GM23338 (cell line): ENCODE measurements at regions not wholly inside any gene's neighbourhood (a gene's known extent, or its start where the extent isn't known, plus 50 kb on each side); places are given as distances from the start of the nearest gene placed in this dataset.

Source experiments
- CREB1 ChIP-seq: fragments of 250-450 bp; sonication (Bioruptor Pico); IDR thresholded peaks from 2 replicates; pipeline ENCODE4 v1.5.0; 2020; ENCODE audit warnings: low read depth, mild to moderate bottlenecking, moderate library complexity
- CTCF ChIP-seq, 2 experiments: fragments of 200-600 bp in 1 of 2; sonication (generic) in 1 of 2; conservative IDR thresholded peaks; 2 replicates each; pipeline versions ENCODE4 v1.5.1 to v1.6.1; 2016 to 2017; ENCODE audit warnings: antibody characterized with exemption in 2 of 2, low read depth in 2 of 2, mild to moderate bottlenecking in 2 of 2, moderate library complexity in 1 of 2
- ETS1 ChIP-seq: IDR thresholded peaks from 2 replicates; pipeline ENCODE4 v1.6.1; 2016; ENCODE audit warnings: antibody characterized with exemption
- EZH2 ChIP-seq: fragments of 200-600 bp; sonication (generic); IDR thresholded peaks from one replicate; pipeline ENCODE4 v1.8.0; 2017; ENCODE audit warnings: antibody characterized with exemption, mild to moderate bottlenecking, low read depth; ENCODE audit not compliant: unreplicated experiment
- EZH2phosphoT487 ChIP-seq: fragments of 200-600 bp; sonication (generic); IDR thresholded peaks from one replicate; pipeline ENCODE4 v1.8.1; 2018; ENCODE audit warnings: antibody characterized with exemption; ENCODE audit not compliant: unreplicated experiment
- JUNB ChIP-seq: IDR thresholded peaks from one replicate; pipeline ENCODE4 v1.6.1; 2016; ENCODE audit warnings: antibody characterized with exemption; ENCODE audit not compliant: unreplicated experiment
- POLR2AphosphoS5 ChIP-seq: IDR thresholded peaks from 2 replicates; pipeline ENCODE4 v1.6.1; 2016; ENCODE audit warnings: antibody characterized with exemption, low read depth
- REST ChIP-seq: IDR thresholded peaks from one replicate; pipeline ENCODE4 v1.6.1; 2018; ENCODE audit warnings: antibody characterized with exemption; ENCODE audit not compliant: unreplicated experiment
- ZNF114 ChIP-seq: fragments of 250-450 bp; sonication (Bioruptor Pico); IDR thresholded peaks from 2 replicates; pipeline ENCODE4 v1.5.0; 2020; ENCODE audit warnings: mild to moderate bottlenecking, moderate library complexity

- no peak for TF ChIP-seq CTCF (conservative IDR thresholded peaks at IDR 0.05; ENCODE audit: low read depth in 2 of 2)
- no peak for TF ChIP-seq POLR2AphosphoS5
- no peak for TF ChIP-seq EZH2
- TF ChIP-seq EZH2phosphoT487: no peak
- TF ChIP-seq JUNB: no peak
- no peak for TF ChIP-seq ETS1
- no peak for TF ChIP-seq CREB1 (CRISPR knock-in tag)
- TF ChIP-seq REST: no peak
- TF ChIP-seq ZNF114 (CRISPR knock-in tag): no peak
These were observed 768.6 kb upstream of the C9orf72 start for GRCh38 chr9:28341913-28342312.
